Stomach smooth muscle (tissue), 2 donors: ENCODE measurements at regions not wholly inside any gene's neighbourhood (a gene's known extent, or its start where the extent isn't known, plus 50 kb on each side); places are given as distances from the start of the nearest gene placed in this dataset.

Experiments
- H3K27ac ChIP-seq: one replicate; pipeline ENCODE4 v1.7.0; 2013; ENCODE audit warnings: mild to moderate bottlenecking, low read length, inconsistent platforms
- H3K27me3 ChIP-seq, 2 donors: one replicate each; pipeline ENCODE4 v1.7.0; 2013; ENCODE audit warnings: low read length in 2 of 2; ENCODE audit not compliant: insufficient read depth in 2 of 2, control insufficient read depth in 1 of 2
- H3K36me3 ChIP-seq, 2 donors: one replicate each; pipeline ENCODE4 v1.7.0; 2013; ENCODE audit warnings: low read length in 2 of 2; ENCODE audit not compliant: control insufficient read depth in 2 of 2, insufficient read depth in 2 of 2
- H3K4me1 ChIP-seq: one replicate; pipeline ENCODE4 v1.7.0; 2013; ENCODE audit warnings: low read length; ENCODE audit not compliant: control insufficient read depth, insufficient read depth
- H3K4me3 ChIP-seq, 2 donors: one replicate each; pipeline ENCODE4 v1.7.0; 2013; ENCODE audit warnings: low read length in 2 of 2
- H3K9ac ChIP-seq, 2 donors: one replicate each; pipeline ENCODE4 v1.7.0; 2013; ENCODE audit warnings: low read length in 2 of 2, mild to moderate bottlenecking in 1 of 2
- H3K9me3 ChIP-seq, 2 donors: one replicate each; pipeline ENCODE4 v1.7.0; 2013; ENCODE audit warnings: low read length in 2 of 2; ENCODE audit not compliant: control insufficient read depth in 2 of 2
- donor health status: healthy.
- donor health status: Pancreatic carcinoma.

- Histone ChIP-seq H3K4me3 (no peak overlapping the region), H3K27me3 (no peaks in the 10 kb centered on the region), H3K27ac (no peak overlapping the region), H3K9me3 (no peaks in the 10 kb centered on the region), H3K4me1 (peaks cover 11% of the 10 kb centered on the region), H3K36me3 (no peaks in the 10 kb centered on the region), H3K9ac (no peak overlapping the region)
Measured at GRCh38 chr18:44500808-44501610, 179.7 kb upstream of the SETBP1 start.

DNA sequence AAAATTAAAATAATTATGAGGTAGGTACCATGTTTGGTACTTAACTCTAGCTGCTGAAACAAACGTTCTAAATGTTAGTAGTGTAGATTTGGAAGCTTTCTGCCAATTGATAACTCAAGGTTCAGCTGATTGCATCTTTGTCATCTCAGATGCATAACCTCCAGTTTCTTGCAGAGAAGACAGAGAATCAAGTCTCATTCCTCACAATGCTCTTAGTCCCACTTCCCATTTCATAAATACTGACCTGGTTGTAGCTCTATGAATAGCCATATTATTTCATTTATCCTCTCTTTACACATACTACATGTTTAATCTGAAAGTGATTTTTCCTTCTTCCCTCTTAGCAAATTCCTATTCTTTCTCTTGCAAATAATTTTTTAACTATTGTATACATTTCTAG, 178.5 kb upstream of the SETBP1 start:
- no peak overlapping the region for H3K9ac ChIP-seq
- H3K27me3 ChIP-seq: no peaks in the 10 kb centered on the region
- no peaks in the 10 kb centered on the region for H3K9me3 ChIP-seq
- no peaks in the 10 kb centered on the region for H3K36me3 ChIP-seq
- no peak overlapping the region for H3K4me3 ChIP-seq
- peaks cover 9% of the 10 kb centered on the region for H3K4me1 ChIP-seq
- no peak overlapping the region for H3K27ac ChIP-seq

- no peaks in the 10 kb centered on the region for H3K27me3 ChIP-seq
- H3K9me3 ChIP-seq: no peaks in the 10 kb centered on the region
- peaks cover 5% of the 10 kb centered on the region for H3K4me1 ChIP-seq
- H3K36me3 ChIP-seq: no peaks in the 10 kb centered on the region
- no peak overlapping the region for H3K9ac ChIP-seq
- no peak overlapping the region for H3K4me3 ChIP-seq
- no peak overlapping the region for H3K27ac ChIP-seq
Measured at GRCh38 chr18:44502790-44503189, 177.9 kb upstream of the SETBP1 start.

GRCh38 chr18:44503854-44504253, 176.8 kb upstream of the SETBP1 start:
- H3K27ac ChIP-seq: no peak overlapping the region
- H3K4me3 ChIP-seq: no peak overlapping the region
- H3K9me3 ChIP-seq: no peaks in the 10 kb centered on the region
- no peaks in the 10 kb centered on the region for H3K36me3 ChIP-seq
- H3K9ac ChIP-seq: no peak overlapping the region
- H3K4me1 ChIP-seq: no peaks in the 10 kb centered on the region
- no peaks in the 10 kb centered on the region for H3K27me3 ChIP-seq

GRCh38 chr18:44507729-44508325, 172.9 kb upstream of the SETBP1 start:
- Histone ChIP-seq H3K4me1 (no peaks in the 10 kb centered on the region), H3K27ac (no peak overlapping the region), H3K27me3 (no peaks in the 10 kb centered on the region), H3K9ac (no peak overlapping the region), H3K4me3 (no peak overlapping the region), H3K9me3 (no peaks in the 10 kb centered on the region), H3K36me3 (no peaks in the 10 kb centered on the region)

- Histone ChIP-seq H3K27ac (no peak overlapping the region), H3K27me3 (no peaks in the 10 kb centered on the region), H3K4me1 (no peaks in the 10 kb centered on the region), H3K9me3 (no peaks in the 10 kb centered on the region), H3K9ac (no peak overlapping the region), H3K4me3 (no peak overlapping the region), H3K36me3 (no peaks in the 10 kb centered on the region)
Measured at GRCh38 chr18:44508474-44508873, 172.2 kb upstream of the SETBP1 start.

DNA sequence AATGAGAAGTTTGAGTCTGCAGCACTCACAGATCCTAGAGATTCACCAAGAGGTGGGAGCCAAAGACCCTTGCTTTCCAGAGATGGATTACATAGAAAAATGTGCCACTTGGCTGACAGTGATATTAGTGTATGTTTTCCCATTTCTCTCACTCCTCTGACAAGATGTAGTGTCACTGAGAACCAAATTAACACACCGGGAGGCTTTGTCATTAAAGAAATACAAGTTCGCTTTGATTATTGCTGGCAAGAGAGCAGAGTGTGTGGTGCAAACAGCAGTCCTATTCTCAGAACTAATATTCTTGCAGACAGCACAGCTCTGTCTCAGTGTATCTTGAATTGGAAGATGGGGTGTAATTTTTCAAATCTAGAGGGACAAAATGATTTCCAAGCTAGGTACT, 171.6 kb upstream of the SETBP1 start:
- Histone ChIP-seq H3K9ac (no peak overlapping the region), H3K27me3 (no peaks in the 10 kb centered on the region), H3K4me1 (no peaks in the 10 kb centered on the region), H3K9me3 (no peaks in the 10 kb centered on the region), H3K36me3 (no peaks in the 10 kb centered on the region), H3K27ac (no peak overlapping the region), H3K4me3 (no peak overlapping the region)

- Histone ChIP-seq H3K9ac (no peak overlapping the region), H3K27me3 (no peaks in the 10 kb centered on the region), H3K9me3 (no peaks in the 10 kb centered on the region), H3K27ac (no peak overlapping the region), H3K4me1 (no peaks in the 10 kb centered on the region), H3K36me3 (no peaks in the 10 kb centered on the region), H3K4me3 (no peak overlapping the region)
Measured at GRCh38 chr18:44510390-44510789, 170.3 kb upstream of the SETBP1 start.

DNA sequence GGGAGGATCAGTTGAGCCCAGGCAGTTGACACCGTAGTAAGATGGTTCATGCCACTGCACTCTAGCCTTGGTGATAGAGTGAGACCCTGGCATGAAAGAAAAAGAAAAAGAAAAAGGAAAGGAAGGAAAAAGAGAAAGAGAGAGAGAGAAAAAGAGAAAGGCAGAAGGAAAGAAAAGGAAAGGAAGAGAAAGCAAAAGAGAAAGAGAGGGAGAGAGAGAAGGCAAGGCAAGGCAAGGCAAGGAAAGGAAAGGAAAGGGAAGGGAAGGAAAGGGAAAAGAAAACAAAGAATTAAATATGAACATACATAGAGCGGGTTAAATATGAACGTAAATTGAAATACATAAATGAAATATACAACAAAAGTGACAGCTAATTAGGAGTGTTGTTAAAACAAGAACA, 167.5 kb upstream of the SETBP1 start:
- no peak overlapping the region for H3K9ac ChIP-seq
- no peak overlapping the region for H3K27ac ChIP-seq
- no peaks in the 10 kb centered on the region for H3K4me1 ChIP-seq
- no peaks in the 10 kb centered on the region for H3K27me3 ChIP-seq
- no peak overlapping the region for H3K4me3 ChIP-seq
- H3K9me3 ChIP-seq: no peaks in the 10 kb centered on the region
- no peaks in the 10 kb centered on the region for H3K36me3 ChIP-seq

DNA sequence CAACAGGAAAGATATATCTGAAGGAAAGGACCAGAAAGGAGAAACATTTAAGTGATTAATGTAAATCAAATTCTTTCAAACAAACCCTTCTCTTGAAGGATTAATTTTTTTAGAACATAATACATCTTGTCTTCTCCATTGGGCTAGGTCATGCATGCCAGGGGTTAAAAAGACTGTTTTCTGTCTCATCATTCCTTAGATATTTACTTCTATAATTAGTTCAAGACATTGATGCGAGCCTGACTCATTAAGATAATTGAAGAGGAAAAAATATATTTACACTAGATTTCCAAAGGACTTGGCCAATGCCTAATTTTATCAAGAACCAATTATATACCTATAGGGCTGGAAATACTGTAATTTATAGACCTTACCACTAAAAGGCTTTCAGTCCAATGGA, 166.6 kb upstream of the SETBP1 start:
- no peaks in the 10 kb centered on the region for H3K4me1 ChIP-seq
- H3K36me3 ChIP-seq: no peaks in the 10 kb centered on the region
- H3K4me3 ChIP-seq: no peak overlapping the region
- no peak overlapping the region for H3K27ac ChIP-seq
- H3K9me3 ChIP-seq: no peaks in the 10 kb centered on the region
- H3K27me3 ChIP-seq: no peaks in the 10 kb centered on the region
- no peak overlapping the region for H3K9ac ChIP-seq

- Histone ChIP-seq H3K27ac (no peak overlapping the region), H3K27me3 (no peaks in the 10 kb centered on the region), H3K9ac (no peak overlapping the region), H3K4me3 (no peak overlapping the region), H3K4me1 (no peaks in the 10 kb centered on the region), H3K9me3 (no peaks in the 10 kb centered on the region), H3K36me3 (no peaks in the 10 kb centered on the region)
Measured at GRCh38 chr18:44514766-44515165, 165.9 kb upstream of the SETBP1 start.
